PC-9 (cell line): ENCODE measurements at regions not wholly inside any gene's neighbourhood (a gene's known extent, or its start where the extent isn't known, plus 50 kb on each side); places are given as distances from the start of the nearest gene placed in this dataset.

ENCODE experiments used
- CTCF ChIP-seq: fragments of 200-600 bp; sonication (generic); conservative IDR thresholded peaks from 2 replicates; pipeline ENCODE4 v1.6.1; 2017; ENCODE audit warnings: mixed run types, antibody characterized with exemption, mild to moderate bottlenecking, moderate library complexity
- EZH2 ChIP-seq: fragments of 200-600 bp; sonication (generic); IDR thresholded peaks from 2 replicates; pipeline ENCODE4 v1.8.0; 2017; ENCODE audit warnings: antibody characterized with exemption, low read depth

- TF ChIP-seq CTCF (no peak), EZH2 (no peak)
These were observed 96.0 kb downstream of the RNASET2 start for GRCh38 chr6:166860392-166860791.
